DOHH2 (cell line): ENCODE measurements at regions not wholly inside any gene's neighbourhood (a gene's known extent, or its start where the extent isn't known, plus 50 kb on each side); places are given as distances from the start of the nearest gene placed in this dataset.
"Not testable (repeated sequence)": the region's sequence is repeated elsewhere in the genome, so short reads cannot be mapped to it uniquely, and the experiment has no call there.

Source experiments
- H3F3A ChIP-seq: fragments of 200-600 bp; sonication (generic), shearing (Covaris generic); 2 replicates; pipeline ENCODE4 v1.6.0; 2016; ENCODE audit warnings: antibody characterized with exemption, mild to moderate bottlenecking; ENCODE audit not compliant: control insufficient read depth, insufficient read depth
- H3K27ac ChIP-seq: fragments of 200-600 bp; sonication (generic); 2 replicates; pipeline ENCODE4 v1.5.1; 2014; ENCODE audit warnings: low read depth, mild to moderate bottlenecking, low read length, moderate library complexity
- H3K27me3 ChIP-seq: fragments of 200-600 bp; sonication (generic); 2 replicates; pipeline ENCODE4 v1.6.1; 2014; ENCODE audit warnings: mild to moderate bottlenecking, low read length, mixed read lengths; ENCODE audit not compliant: control insufficient read depth
- H3K36me3 ChIP-seq: fragments of 200-600 bp; sonication (generic); 2 replicates; pipeline ENCODE4 v1.6.1; 2014; ENCODE audit warnings: mild to moderate bottlenecking, low read length, moderate library complexity, mixed read lengths; ENCODE audit not compliant: control insufficient read depth
- H3K4me1 ChIP-seq: fragments of 200-600 bp; sonication (generic); 2 replicates; pipeline ENCODE4 v1.6.1; 2014; ENCODE audit warnings: mild to moderate bottlenecking, low read length, mixed read lengths; ENCODE audit not compliant: control insufficient read depth
- H3K4me2 ChIP-seq: fragments of 200-600 bp; sonication (generic); 2 replicates; pipeline ENCODE4 v1.6.0; 2014; ENCODE audit warnings: mild to moderate bottlenecking, low read length, moderate library complexity
- H3K4me3 ChIP-seq: fragments of 200-600 bp; sonication (generic); 2 replicates; pipeline ENCODE4 v1.5.1; 2014; ENCODE audit warnings: mild to moderate bottlenecking, low read length, mixed read lengths
- H3K79me2 ChIP-seq: fragments of 200-600 bp; sonication (generic); 2 replicates; pipeline ENCODE4 v1.6.1; 2014; ENCODE audit warnings: mild to moderate bottlenecking, low read length, mixed read lengths; ENCODE audit not compliant: control insufficient read depth
- H3K9me2 ChIP-seq: fragments of 200-600 bp; sonication (generic); replicated peaks from 2 replicates; pipeline ENCODE4 v1.6.1; 2014; ENCODE audit warnings: mild to moderate bottlenecking, low read length, mixed read lengths; ENCODE audit not compliant: control insufficient read depth
- H3K9me3 ChIP-seq: fragments of 200-600 bp; sonication (generic); 2 replicates; pipeline ENCODE4 v1.6.1; 2014; ENCODE audit warnings: antibody characterized with exemption, low read length, mixed read lengths; ENCODE audit not compliant: control insufficient read depth, insufficient read depth
- H4K20me1 ChIP-seq: fragments of 200-600 bp; sonication (generic); 2 replicates; pipeline ENCODE4 v1.6.0; 2014; ENCODE audit warnings: low read depth, mild to moderate bottlenecking, antibody characterized with exemption, low read length, moderate library complexity; ENCODE audit not compliant: control insufficient read depth, insufficient read depth
- EZH2phosphoT487 ChIP-seq: fragments of 200-600 bp; sonication (generic); IDR thresholded peaks from 2 replicates; pipeline ENCODE4 v1.6.1; 2017; ENCODE audit warnings: borderline replicate concordance, mild to moderate bottlenecking, antibody characterized with exemption, low read length, moderate library complexity, mixed read lengths
- TF ChIP-seq, protein P1 (sequence below): fragments of 200-600 bp; sonication (generic); IDR thresholded peaks from one replicate; pipeline ENCODE4 v1.5.1; 2014; ENCODE audit warnings: antibody characterized with exemption, mild to moderate bottlenecking, low read depth, low read length; ENCODE audit not compliant: poor library complexity, severe bottlenecking

- no peaks in the 10 kb centered on the region for H3K36me3 ChIP-seq
- H3K27ac ChIP-seq: no peak overlapping the region
- TF ChIP-seq EZH2phosphoT487: no peak
- TF ChIP-seq, protein P1, sequence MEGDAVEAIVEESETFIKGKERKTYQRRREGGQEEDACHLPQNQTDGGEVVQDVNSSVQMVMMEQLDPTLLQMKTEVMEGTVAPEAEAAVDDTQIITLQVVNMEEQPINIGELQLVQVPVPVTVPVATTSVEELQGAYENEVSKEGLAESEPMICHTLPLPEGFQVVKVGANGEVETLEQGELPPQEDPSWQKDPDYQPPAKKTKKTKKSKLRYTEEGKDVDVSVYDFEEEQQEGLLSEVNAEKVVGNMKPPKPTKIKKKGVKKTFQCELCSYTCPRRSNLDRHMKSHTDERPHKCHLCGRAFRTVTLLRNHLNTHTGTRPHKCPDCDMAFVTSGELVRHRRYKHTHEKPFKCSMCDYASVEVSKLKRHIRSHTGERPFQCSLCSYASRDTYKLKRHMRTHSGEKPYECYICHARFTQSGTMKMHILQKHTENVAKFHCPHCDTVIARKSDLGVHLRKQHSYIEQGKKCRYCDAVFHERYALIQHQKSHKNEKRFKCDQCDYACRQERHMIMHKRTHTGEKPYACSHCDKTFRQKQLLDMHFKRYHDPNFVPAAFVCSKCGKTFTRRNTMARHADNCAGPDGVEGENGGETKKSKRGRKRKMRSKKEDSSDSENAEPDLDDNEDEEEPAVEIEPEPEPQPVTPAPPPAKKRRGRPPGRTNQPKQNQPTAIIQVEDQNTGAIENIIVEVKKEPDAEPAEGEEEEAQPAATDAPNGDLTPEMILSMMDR: no peak
- H3K79me2 ChIP-seq: no peaks in the 10 kb centered on the region
- H3K4me3 ChIP-seq: no peak overlapping the region
- no peaks in the 10 kb centered on the region for H3K4me1 ChIP-seq
- no peaks in the 10 kb centered on the region for H3K9me2 ChIP-seq
- H3K27me3 ChIP-seq: peaks cover 17% of the 10 kb centered on the region
- no peaks in the 10 kb centered on the region for H3K9me3 ChIP-seq
- no peaks in the 10 kb centered on the region for H3F3A ChIP-seq
- H4K20me1 ChIP-seq: no peaks in the 10 kb centered on the region
- no peak overlapping the region for H3K4me2 ChIP-seq
These were observed 452.3 kb upstream of the PTGER4 start for GRCh38 chr5:40227366-40227765.

DNA sequence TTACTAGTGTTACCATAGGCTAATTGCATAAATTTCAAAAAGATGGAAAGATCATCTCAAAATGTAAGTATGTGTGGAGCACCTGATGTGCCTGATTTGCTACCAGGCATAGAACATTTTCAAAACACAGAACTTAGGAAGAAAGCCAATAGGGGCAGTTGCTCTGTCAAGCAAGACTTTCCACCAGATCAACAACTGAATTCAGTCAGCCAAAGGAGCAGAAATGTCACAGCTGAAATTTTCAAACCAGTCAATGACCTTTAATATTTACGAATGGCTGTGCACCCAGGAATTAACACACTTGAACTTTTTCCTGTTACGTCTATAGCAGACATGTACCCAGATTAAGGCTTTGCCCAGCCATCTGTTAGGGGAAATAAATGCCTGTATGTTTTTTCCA lies 452.8 kb upstream of the PTGER4 start:
- no peaks in the 10 kb centered on the region for H3K79me2 ChIP-seq
- no peaks in the 10 kb centered on the region for H3K9me2 ChIP-seq
- no peak overlapping the region for H3K4me3 ChIP-seq
- no peaks in the 10 kb centered on the region for H3K9me3 ChIP-seq
- no peak overlapping the region for H3K4me2 ChIP-seq
- no peaks in the 10 kb centered on the region for H3K4me1 ChIP-seq
- no peak for TF ChIP-seq EZH2phosphoT487
- TF ChIP-seq, protein P1: no peak
- peaks cover 17% of the 10 kb centered on the region for H3K27me3 ChIP-seq
- H3K36me3 ChIP-seq: no peaks in the 10 kb centered on the region
- no peak overlapping the region for H3K27ac ChIP-seq
- no peaks in the 10 kb centered on the region for H3F3A ChIP-seq
- H4K20me1 ChIP-seq: no peaks in the 10 kb centered on the region

- not testable (repeated sequence) for H3K4me1 ChIP-seq, H4K20me1 ChIP-seq, H3K79me2 ChIP-seq, H3K4me3 ChIP-seq, H3K27ac ChIP-seq, H3K4me2 ChIP-seq, H3K9me2 ChIP-seq, H3F3A ChIP-seq, H3K36me3 ChIP-seq, H3K9me3 ChIP-seq
- H3K27me3 ChIP-seq: peaks cover 17% of the 10 kb centered on the region
These were observed 454.6 kb upstream of the PTGER4 start for GRCh38 chr5:40225147-40225546.

DNA sequence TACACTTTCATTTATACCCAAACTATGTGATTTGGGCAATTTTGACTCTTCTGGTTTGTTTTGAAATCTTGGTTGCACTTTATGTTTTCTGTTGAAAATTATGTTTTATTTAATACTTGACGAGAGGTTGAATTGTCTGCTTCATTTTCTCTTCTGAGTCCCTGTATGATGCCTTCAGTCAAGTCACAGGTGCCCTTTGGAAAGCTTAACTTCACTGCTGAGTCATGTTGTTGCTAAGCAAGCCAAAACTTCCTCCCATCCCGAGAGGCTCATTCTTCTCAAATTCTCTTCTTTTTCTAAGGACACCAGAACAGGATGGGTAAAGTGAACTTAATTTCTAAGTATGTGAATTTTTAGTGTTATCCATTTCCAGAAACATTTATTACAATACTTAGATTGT lies 455.3 kb upstream of the PTGER4 start:
- H3K4me3 ChIP-seq: no peak overlapping the region
- H3K27ac ChIP-seq: no peak overlapping the region
- no peaks in the 10 kb centered on the region for H3K4me1 ChIP-seq
- no peaks in the 10 kb centered on the region for H3K36me3 ChIP-seq
- H3F3A ChIP-seq: no peaks in the 10 kb centered on the region
- H4K20me1 ChIP-seq: no peaks in the 10 kb centered on the region
- no peaks in the 10 kb centered on the region for H3K9me2 ChIP-seq
- H3K4me2 ChIP-seq: no peak overlapping the region
- H3K9me3 ChIP-seq: no peaks in the 10 kb centered on the region
- no peaks in the 10 kb centered on the region for H3K79me2 ChIP-seq
- TF ChIP-seq, protein P1: no peak
- TF ChIP-seq EZH2phosphoT487: no peak
- H3K27me3 ChIP-seq: peaks cover 17% of the 10 kb centered on the region
